ENCODE measurements at regions not wholly inside any gene's neighbourhood (a gene's known extent, or its start where the extent isn't known, plus 50 kb on each side); places are given as distances from the start of the nearest gene placed in this dataset.

GRCh38 chrX:68939868-68940267 is 111.0 kb downstream of the EFNB1 start:
- no peaks in the 10 kb centered on the region for H4K20me1 ChIP-seq (replicated peaks; ENCODE audit: control insufficient read depth, extremely low read depth, insufficient read depth, low read length)
- no peaks in the 10 kb centered on the region for H3K9me3 ChIP-seq (replicated peaks; ENCODE audit: control insufficient read depth, insufficient read depth, low read length)
- no peak overlapping the region for H3K9ac ChIP-seq (replicated peaks; ENCODE audit: extremely low read depth, insufficient read depth, low read length)
- dilution Hi-C loops (cut with MboI; ENCODE audit: extremely low pct_ligation_motif_present, low sequenced_read_pairs) (no loop called here), intact Hi-C loops (cut with micrococcal nuclease) (no loop called here)
- H3K27me3 ChIP-seq (ENCODE audit: control insufficient read depth in 2 of 2, insufficient read depth in 2 of 2, low read length in 2 of 2), result no peaks in the 10 kb centered on the region
- H3K4me2 ChIP-seq (ENCODE audit: insufficient read depth, low read length), result no peak overlapping the region
- DNase-seq (ENCODE audit: low read depth, low spot score) (no peak), FAIRE-seq (no peak)
- BruUV-seq (replicated peaks), result no TSS peak
- no peaks in the 10 kb centered on the region for H3K79me2 ChIP-seq (ENCODE audit: control insufficient read depth, insufficient read depth, low read length)
- H3K36me3 ChIP-seq (ENCODE audit: control insufficient read depth in 2 of 2, extremely low read depth in 1 of 2, insufficient read depth in 2 of 2, low read length in 2 of 2), result no peaks in the 10 kb centered on the region
- no peak for TF ChIP-seq JUN (IDR thresholded peaks at IDR 0.05; ENCODE audit: borderline replicate concordance, insufficient read depth, insufficient read length, low read depth)
- TF ChIP-seq POLR2AphosphoS5 (IDR thresholded peaks at IDR 0.05; ENCODE audit: insufficient read depth, low read depth, low read length), result no peak
- no peak for TF ChIP-seq POLR2A (IDR thresholded peaks at IDR 0.05; ENCODE audit: low read depth, low read length)
- no peak for TF ChIP-seq CTCF (IDR thresholded peaks at IDR 0.05; ENCODE audit: extremely low read depth in 1 of 2, insufficient read depth in 1 of 2, low read depth in 1 of 2, low read length in 2 of 2)
- no peak for TF ChIP-seq FOS (IDR thresholded peaks at IDR 0.05; ENCODE audit: borderline replicate concordance, insufficient read depth, low read length)
- TF ChIP-seq MYC (IDR thresholded peaks at IDR 0.05; ENCODE audit: low read depth, low read length), result no peak
- no peak for TF ChIP-seq EZH2 (IDR thresholded peaks at IDR 0.05; ENCODE audit: borderline replicate concordance, low read depth, low read length, severe bottlenecking)
- no peak for TF ChIP-seq GATA2 (IDR thresholded peaks at IDR 0.05; ENCODE audit: insufficient read depth, insufficient read length, low read depth, low read length)
- TF ChIP-seq, protein P1, sequence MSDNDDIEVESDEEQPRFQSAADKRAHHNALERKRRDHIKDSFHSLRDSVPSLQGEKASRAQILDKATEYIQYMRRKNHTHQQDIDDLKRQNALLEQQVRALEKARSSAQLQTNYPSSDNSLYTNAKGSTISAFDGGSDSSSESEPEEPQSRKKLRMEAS (IDR thresholded peaks at IDR 0.05; ENCODE audit: insufficient read depth, insufficient read length), result no peak
- no peak overlapping the region for H3K27ac ChIP-seq (ENCODE audit: insufficient read depth, low read depth, low read length)
- CTCF ChIA-PET, result no interaction called here
- H3K4me3 ChIP-seq (replicated peaks in 1 of 3; ENCODE audit: insufficient read depth in 1 of 3, low read depth in 1 of 3, low read length in 3 of 3), result no peak overlapping the region
- POLR2A ChIA-PET, result no interaction called here
- peaks cover 11% of the 10 kb centered on the region for H3K4me1 ChIP-seq (ENCODE audit: control insufficient read depth, extremely low read depth, insufficient read depth, low read length)
- H2AFZ ChIP-seq (ENCODE audit: low read depth, low read length), result no peak overlapping the region
- H3K9me1 ChIP-seq (replicated peaks; ENCODE audit: control insufficient read depth, extremely low read depth, insufficient read depth, low read length), result no peaks in the 10 kb centered on the region

All from endothelial cell of umbilical vein (primary cell).